GM12878 (cell line): ENCODE measurements at regions not wholly inside any gene's neighbourhood (a gene's known extent, or its start where the extent isn't known, plus 50 kb on each side); places are given as distances from the start of the nearest gene placed in this dataset.

Source experiments
- CREB1 ChIP-seq: IDR thresholded peaks from 2 replicates; pipeline ENCODE4 v1.6.1; 2012; ENCODE audit warnings: low read depth, mild to moderate bottlenecking, inconsistent platforms
- HCFC1 ChIP-seq: fragments of 150-350 bp; IDR thresholded peaks from 2 replicates; pipeline ENCODE4 v1.6.1; 2014; ENCODE audit warnings: low read length
- JUND ChIP-seq: IDR thresholded peaks from 2 replicates; pipeline ENCODE4 v1.6.1; 2012; ENCODE audit warnings: low read depth, mild to moderate bottlenecking, low read length, improper control_type of control experiment, moderate library complexity
- REST ChIP-seq: IDR thresholded peaks from 2 replicates; pipeline ENCODE4 v1.6.1; 2012; ENCODE audit warnings: mild to moderate bottlenecking, low read depth, low read length
- TF ChIP-seq, protein P1 (sequence below), 3 experiments: IDR thresholded peaks in 2 of 3; conservative IDR thresholded peaks in 1 of 3; 2 replicates each; pipeline ENCODE4 v1.5.1; 2011; ENCODE audit warnings: low read depth in 3 of 3, low read length in 3 of 3, mild to moderate bottlenecking in 3 of 3, control low read depth in 2 of 3, moderate library complexity in 2 of 3, inconsistent platforms in 1 of 3, mixed read lengths in 1 of 3; ENCODE audit not compliant: control insufficient read depth in 2 of 3, insufficient read depth in 1 of 3; ENCODE audit errors: extremely low read depth in 1 of 3

DNA sequence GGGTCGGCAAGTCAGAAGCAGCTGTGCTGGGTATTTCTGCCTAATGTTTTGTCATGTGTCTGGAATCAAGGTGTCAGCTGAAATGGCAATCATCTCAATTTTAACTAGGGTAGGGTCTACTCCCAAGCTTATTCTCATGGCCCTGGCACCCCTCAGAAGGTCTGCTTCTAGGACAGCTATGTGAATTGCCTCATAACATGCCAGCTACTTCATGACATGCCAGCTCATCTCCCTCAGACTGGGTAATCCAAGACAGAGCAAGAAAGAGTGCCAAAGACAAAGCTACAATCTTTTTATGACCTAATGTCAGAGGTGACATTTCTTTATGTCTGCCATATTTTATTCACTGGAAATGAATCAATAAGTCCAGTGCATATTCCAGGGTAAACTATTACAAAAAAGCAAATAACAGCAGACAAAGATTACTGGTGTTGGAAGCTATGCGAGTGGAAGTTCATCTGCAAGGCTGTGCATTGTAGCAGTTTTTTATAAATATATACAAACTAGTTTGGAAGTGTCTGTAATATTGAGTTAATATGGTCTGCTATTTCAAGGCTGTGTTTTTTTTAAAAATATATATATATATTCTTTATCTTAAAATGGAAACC, 153.3 kb downstream of the FSIP2 start:
- TF ChIP-seq, protein P1, sequence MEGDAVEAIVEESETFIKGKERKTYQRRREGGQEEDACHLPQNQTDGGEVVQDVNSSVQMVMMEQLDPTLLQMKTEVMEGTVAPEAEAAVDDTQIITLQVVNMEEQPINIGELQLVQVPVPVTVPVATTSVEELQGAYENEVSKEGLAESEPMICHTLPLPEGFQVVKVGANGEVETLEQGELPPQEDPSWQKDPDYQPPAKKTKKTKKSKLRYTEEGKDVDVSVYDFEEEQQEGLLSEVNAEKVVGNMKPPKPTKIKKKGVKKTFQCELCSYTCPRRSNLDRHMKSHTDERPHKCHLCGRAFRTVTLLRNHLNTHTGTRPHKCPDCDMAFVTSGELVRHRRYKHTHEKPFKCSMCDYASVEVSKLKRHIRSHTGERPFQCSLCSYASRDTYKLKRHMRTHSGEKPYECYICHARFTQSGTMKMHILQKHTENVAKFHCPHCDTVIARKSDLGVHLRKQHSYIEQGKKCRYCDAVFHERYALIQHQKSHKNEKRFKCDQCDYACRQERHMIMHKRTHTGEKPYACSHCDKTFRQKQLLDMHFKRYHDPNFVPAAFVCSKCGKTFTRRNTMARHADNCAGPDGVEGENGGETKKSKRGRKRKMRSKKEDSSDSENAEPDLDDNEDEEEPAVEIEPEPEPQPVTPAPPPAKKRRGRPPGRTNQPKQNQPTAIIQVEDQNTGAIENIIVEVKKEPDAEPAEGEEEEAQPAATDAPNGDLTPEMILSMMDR (IDR thresholded peaks at IDR 0.05 in 2 of 3, conservative IDR thresholded peaks at IDR 0.05 in 1 of 3; ENCODE audit: control insufficient read depth in 2 of 3, extremely low read depth in 1 of 3, insufficient read depth in 1 of 3, low read depth in 3 of 3, low read length in 3 of 3): no peak
- no peak for TF ChIP-seq CREB1
- no peak for TF ChIP-seq HCFC1
- TF ChIP-seq JUND: no peak
- no peak for TF ChIP-seq REST
